ENCODE measurements at regions not wholly inside any gene's neighbourhood (a gene's known extent, or its start where the extent isn't known, plus 50 kb on each side); places are given as distances from the start of the nearest gene placed in this dataset.
"Not testable (repeated sequence)": the region's sequence is repeated elsewhere in the genome, so short reads cannot be mapped to it uniquely, and the experiment has no call there.

DNA sequence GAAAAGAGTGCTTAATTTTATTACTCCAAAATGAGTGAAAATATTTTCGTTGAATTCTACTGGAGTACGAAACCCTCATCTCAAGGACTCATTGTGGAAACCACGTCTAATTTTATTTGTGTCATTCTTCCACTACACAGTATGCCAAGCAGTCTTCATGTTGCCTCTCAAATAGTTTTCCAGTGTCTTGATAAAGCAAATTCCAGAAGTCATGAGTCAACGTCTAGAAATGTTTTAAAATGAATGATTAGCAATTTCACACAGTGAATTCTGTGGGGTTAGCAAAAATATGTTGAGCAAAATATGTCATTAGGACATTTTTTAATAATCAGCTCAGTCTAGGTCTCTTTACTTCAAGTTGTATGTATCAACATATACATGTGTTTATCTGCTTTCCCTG, 865.5 kb downstream of the DSC3 start:
- DNase-seq (ENCODE audit: low read depth in 2 of 2): peak in 1 of 2 experiments; percentile 0

DNA sequence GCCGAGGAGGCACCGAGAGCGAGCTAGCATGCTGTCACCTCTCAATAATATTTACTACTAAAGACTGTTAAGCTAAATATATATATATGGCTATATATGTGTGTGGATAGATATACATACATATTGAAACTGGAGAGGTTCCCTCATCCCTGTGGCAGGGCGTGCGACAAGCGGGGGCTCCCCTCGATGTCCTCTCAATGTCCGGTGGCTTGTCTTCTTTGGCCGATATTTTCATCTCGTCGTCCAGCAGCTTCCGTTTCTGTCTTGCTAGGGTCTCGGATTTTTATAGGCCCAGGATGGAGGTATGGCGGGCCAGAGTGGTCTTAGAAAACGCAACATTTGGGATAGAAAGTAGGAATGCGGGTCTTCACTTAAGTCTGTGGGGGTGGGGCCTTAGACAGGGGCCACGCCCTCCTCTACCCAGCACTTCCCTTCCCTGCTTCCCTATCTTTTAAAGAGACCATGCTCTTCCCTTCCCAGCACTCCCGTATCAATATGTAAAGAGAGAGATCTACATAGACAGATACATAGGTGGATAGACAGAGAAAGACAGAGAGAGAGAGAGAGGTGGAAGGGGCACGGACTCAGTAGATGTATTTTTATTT, 866.8 kb downstream of the DSC3 start:
- DNase-seq (ENCODE audit: low read depth in 2 of 2): no peak

DNA sequence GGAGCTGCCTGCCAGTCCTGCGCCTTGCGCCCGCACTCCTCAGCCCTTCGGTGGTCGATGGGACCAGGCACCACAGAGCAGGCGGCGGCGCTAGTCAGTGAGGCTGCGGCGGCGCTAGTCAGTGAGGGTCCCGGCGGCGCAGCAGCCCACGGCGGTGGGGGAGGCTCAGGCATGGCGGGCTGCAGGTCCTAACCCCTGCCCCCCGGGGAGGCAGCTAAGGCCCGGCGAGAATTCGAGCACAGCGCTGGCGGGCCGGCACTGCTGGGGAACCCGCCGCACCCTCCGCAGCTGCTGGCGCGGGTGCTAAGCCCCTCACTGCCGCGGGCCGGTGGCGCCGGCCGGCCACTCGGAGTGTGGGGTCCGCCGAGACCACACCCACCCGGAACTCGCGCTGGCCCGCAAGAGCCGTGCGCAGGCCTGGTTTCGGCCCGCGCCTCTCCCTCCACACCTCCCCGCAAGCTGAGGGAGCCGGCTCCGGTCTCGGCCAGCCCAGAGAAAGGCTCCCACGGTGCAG, 867.4 kb downstream of the DSC3 start:
- DNase-seq (ENCODE audit: low read depth in 2 of 2): no peak

DNA sequence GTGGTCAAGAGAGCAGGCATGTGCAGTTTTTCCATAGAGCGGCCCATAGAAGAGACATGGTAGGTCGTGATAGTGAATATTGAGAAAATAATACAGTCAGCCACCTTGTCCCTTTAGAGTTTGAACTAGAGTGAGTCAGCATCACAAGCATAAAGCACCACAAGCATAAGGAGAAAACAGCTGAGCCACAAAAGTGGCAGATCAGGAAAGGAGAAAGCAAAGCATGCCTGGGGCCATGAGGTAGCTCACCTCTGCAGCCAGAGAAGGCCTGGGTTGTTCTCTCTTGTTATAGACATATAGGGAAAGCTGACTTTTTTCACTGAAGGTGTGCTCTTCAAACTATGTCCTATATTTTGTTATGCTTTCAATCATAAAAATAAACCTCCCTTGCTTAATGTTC, 879.0 kb downstream of the DSC3 start:
- no peak for DNase-seq (ENCODE audit: low read depth in 2 of 2)

DNA sequence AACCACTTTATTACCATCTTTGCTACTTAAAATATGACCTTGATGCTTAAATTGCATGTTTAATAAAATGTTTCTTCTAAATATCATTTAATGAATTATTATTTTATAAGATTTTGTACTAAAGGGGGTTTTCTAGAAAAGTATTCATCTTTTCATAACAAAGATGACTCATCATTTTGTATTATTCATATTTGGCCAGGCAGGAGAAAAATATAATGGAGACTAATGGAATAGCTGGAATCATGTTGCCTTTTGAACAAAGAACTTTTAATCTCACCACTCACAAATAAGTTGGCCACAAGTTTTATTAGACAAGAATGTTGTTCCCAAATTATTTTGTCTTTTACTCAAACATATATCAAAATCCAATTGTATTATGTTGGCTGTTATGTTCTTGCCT, 882.4 kb downstream of the DSC3 start:
- DNase-seq (ENCODE audit: low read depth in 2 of 2): no peak

DNA sequence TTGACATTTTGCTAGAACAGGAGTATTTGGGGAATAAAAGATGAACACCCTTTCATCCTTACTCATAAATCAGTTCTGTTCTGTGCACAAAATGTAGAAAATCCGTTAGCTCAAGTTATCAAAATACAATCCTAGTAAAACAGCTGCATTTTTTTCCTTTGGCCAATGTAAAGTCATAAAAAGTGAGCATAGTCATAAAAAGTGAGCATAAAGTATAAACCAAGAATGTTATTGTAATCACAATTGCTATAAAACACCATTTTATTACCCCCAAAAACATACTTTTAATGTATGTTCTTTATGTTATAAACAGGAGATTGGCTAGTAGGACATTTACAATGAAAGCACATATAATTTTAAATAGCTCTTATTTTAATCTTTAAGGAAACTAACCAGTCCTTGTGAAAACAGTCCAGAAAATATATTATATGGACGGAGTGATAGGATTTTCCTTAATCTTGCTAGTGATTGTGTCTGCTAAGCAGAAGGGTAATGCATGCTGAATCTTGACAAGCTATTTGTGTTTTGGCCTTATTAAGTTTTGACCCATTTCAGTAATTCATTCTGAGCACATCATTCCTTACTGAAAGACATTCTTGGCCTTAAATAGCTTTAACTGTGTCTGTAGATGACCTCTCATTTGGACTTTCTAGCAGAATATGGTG, 891.8 kb downstream of the DSC3 start:
- no peak for DNase-seq (ENCODE audit: low read depth in 2 of 2)

DNA sequence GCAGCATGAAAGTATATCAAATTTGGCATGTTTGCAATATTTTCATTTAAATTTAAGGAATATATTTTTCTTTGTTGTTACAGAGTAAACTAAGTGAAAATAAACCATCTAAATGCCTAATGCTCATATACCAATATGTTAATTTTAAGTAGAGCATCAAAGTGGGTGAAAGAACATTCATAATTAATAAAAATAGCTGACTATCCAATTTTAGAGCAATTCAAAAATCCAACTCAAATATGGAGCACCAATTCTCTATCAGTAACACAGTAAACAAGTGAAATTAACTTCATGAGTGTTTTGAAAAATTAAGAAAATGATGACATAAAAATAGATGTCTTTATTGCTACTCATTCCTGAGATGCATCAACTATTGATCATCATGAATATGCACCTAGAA, 893.0 kb downstream of the DSC3 start:
- no peak for DNase-seq (ENCODE audit: low read depth in 2 of 2)

DNA sequence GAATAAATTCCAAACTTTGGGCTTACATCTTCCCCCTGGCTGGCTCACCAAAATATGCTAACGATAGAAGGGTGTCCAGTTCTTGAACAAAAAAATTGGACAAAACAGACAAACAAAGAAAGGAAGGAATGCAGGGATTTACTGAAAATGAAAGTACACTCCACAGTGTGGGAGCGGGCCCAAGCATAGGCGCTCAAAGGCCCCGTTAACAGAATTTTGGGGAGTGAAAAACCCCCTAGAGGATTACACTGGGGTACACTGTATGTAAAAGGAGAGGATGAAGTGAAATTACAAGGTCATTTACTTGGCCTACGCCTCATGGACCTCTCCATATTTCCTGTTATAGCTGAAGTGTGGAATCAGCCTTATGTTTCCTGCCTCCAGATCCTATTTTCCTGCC, 899.7 kb downstream of the DSC3 start:
- no peak for DNase-seq (ENCODE audit: low read depth in 2 of 2)

DNA sequence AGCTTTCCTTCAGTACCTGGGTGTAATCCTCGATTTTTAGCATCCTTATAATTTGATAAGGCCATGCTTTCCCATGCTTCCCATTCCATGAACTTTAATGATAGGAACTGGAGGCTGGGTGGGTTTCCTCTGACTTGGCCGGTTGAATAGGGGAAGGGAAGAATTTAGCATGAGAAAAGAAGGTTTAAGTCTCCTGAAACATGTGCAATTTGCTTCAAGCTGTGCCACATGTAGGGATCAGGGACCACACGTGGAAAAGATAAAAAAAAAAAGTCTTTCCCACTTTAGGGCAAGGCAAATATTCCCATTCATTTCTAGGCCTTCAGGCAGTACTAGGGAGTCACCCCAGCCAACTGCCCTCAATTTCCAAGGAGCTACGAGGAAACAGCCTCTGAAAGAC, 900.3 kb downstream of the DSC3 start:
- DNase-seq (ENCODE audit: low read depth in 2 of 2): no peak

DNA sequence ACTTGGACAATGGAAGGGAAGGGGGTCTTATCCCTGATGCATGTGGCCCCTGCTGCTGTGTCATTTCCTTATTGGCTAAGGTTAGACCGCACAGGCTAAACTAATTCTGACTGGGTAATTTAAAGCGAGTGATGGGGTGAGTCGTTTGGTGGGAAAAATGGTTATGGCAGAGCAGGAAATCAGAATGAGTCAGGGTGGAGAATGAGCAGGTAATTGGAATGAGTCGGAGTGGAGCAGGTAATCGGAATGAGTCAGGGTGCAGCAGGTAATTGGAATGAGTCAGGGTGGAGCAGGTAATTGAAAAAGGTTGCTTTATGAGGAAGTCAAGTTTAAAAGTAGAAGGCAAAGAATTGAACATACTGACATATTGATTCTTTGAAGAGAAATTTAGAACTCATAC, 901.0 kb downstream of the DSC3 start:
- DNase-seq (ENCODE audit: low read depth in 2 of 2): not testable (repeated sequence)

DNA sequence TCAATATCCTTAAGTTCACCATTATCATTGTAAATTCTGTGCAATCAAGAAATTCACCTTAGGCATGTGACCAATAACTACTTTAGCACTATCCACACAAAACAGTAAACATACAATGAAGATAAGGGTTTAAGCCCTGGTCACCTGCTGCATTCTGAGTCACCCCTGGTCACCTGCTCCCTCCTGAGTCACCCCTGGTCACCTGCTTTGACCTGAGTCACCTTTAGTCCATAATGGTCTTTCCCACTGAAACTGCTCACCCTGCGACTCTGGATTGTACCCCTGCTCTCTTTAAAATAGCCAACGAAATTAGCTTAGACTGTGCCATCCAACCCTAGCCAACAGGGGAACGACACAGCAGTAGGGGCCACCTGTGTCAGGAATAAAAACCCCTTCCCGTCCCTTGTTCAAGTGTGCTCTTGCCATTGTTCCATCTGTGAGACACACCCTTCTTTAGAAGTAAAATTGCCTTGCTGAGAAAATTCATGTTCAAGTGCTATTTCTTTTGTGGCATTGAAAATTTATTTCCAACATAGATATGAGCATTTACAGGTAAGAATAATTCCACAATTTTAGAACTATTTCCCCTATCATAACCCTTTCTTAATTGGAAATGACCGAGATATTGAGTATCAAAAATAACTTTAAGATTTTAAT, 902.8 kb downstream of the DSC3 start:
- DNase-seq (ENCODE audit: low read depth in 2 of 2): no peak

DNA sequence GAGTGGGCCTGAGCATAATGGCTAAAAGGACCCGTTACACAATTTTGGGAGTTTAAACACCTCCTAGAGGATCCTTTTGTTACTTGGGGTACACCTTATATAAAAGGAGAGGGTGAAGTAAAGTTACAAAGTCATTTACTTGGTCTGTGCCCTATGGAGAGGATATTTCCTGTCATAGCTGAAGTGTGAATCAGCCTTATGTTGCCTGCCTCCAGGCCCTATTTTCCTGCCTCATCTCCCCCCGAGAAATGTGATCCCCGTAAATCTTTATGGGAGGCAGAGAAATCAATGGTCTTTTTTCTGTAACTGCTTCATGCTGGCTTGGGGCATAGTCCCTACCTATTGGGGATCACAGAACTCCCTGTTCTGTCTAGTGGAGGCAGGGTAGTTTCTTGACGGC, 906.6 kb downstream of the DSC3 start:
- no peak for DNase-seq (ENCODE audit: low read depth in 2 of 2)

DNA sequence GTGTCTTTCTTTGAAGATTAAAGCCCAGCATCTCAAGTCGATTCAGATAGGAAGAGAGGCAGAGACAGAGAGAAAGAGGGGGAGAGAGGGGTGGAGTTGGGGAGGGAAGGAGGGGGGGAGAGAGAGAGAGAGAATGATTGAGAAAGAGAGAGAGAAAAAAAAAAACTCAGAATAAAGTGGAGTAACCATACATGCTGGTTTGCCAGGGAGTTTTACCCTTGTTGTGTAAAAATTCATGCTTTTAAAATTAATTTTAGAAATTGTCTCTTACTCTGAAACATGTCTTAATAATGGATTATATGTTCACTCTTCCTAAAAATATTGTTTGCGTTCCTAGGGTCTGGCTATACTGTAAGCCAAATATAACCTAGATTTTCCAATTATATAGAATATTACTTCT, 908.5 kb downstream of the DSC3 start:
- no peak for DNase-seq (ENCODE audit: low read depth in 2 of 2)

DNA sequence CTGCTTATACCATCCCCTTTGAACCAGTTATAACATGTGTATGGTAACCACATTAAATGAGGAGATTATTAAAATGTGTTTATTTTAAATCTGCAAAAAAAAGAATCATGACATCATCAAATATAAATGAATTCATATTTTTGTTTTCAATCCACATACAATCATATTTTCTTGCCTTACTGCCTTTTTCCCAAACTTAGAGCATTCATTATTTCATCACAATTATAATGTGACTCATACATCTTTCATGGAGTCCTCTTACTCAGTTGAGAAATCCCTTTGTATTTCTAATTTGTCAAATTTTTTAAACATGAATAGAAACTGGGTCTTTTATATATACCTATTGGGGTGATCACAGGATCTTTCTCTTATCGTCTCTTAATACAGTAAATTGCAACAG, 909.6 kb downstream of the DSC3 start:
- DNase-seq (ENCODE audit: low read depth in 2 of 2): no peak

DNA sequence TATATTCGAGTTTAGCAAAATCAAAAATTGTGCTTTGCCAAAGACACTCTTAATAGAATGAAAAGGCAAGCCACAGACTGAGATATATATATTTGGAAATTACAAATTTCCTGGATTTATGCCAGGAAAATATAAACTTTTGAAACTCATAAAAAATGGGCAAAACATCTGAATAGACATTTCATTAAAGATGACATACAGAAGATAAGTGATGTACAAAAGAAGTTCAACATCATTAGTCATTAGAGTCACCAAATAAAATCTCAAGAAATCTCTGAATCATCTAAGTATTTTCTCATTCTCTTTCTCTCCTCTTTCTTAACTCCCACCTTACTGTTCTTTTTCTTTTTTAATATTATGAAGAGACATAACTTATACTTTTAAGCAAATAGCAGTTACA, 921.1 kb downstream of the DSC3 start:
- DNase-seq (ENCODE audit: low read depth in 2 of 2): no peak

DNA sequence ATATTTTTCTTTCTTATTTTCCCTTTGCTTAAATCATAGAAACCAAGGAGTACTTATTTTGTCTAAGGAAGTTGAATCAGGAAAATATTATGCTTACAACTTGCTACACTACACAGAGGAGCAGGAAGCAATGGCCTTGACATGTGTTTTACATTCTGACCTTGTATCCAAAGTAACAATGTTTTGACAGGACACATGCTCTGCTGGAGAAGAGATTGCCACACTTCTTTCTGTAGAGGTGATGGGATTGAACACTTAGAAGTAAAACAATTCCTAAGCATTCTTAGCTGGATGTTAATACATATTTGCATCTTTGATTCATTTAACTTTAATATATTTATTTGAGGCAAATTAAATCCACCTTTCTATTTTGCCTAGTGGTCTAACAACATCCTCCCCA, 929.1 kb downstream of the DSC3 start:
- DNase-seq (ENCODE audit: low read depth in 2 of 2): no peak

DNA sequence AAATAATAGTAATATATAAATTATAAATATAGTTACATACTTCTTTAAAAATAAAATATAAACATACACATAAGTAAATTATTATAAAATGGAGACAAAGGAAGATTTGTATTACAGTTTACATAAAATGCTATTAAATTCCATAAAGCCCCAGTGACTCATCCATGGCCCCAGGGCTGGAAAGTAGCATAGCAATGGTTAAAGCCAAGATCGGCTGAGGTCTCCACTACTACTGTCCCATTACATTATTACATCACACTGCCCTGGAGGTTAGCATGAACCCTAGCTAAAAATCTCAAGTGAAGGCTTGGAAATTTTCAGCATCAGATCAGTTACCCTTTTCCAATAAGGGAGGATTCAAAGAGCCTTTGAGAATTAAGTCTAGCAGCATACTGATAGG, 936.2 kb downstream of the DSC3 start:
- no peak for DNase-seq (ENCODE audit: low read depth in 2 of 2)

DNA sequence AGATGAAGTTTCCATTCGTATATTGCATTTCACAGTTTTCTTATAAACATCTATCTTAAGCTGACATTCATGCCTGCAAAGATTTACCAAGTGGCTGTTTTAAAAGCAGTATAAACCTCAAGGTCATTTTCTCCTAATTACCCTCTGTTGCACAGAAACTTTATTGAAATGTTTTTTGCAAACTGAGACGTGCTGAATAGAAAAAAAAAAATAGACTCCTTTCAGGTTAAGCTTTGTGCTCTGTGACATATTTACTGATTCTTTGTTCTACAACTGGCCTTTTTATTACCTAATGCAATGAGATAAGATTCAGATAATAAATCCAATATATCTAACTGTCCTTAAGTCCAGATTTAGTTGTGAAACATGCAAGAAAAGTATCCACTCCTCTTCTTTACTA, 938.7 kb downstream of the DSC3 start:
- no peak for DNase-seq (ENCODE audit: low read depth in 2 of 2)

DNA sequence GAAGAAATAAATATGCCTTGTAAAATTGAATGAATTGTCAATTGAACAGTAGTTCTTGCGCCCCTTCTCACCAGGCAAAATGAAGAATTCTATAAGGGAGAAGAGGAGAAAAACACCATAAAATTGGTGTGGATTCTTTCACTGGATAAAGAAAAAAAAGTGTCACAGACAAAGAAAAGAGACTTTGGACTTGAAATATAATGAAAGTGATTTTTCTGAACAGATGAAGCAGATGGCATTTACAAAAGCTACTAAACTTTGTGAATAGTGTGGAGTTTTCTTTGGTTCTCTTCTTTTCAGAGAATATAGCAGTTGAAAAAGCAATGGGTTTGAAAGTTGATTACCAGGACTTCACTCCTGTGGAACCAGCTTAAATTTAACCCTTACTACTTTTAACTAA, 945.7 kb downstream of the DSC3 start:
- no peak for DNase-seq (ENCODE audit: low read depth in 2 of 2)

DNA sequence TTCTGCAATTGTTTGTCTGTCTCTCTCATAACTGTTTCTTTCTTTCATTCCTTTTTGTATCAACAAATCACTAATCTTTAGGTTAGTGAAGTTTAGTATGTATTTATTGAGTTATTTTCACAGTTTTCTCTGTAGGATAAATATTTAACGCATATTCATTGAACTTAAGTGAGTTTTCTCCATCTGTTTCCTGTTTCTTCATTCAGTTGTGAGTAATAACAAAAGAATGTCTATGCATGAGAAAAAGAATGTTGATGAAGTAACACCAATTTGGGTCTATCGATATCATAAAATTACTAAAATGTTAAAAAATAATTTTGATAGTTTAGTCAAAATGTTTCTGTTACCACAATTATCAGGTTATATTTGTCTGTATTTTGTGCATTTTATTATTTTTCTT, 948.0 kb downstream of the DSC3 start:
- peak; percentile 6 to 11 for DNase-seq (ENCODE audit: low read depth in 2 of 2)

DNA sequence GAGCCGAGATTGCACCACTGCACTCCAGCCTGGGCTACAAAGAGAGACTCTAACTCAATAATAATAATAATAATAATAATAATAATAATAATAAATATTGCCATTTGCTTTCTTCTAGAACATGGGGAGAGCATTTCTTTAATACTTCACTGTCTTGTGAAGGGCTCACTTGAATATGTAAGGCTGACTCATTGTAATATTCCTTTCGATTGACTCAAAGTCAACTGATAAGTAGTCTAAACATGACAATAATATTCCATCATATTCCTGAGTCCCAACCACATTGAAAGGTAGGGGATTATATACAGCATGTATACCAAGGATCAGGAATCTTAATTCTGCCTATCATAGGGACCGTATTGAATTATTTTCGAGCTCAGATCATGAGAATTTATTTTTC, 949.2 kb downstream of the DSC3 start:
- DNase-seq (ENCODE audit: low read depth in 2 of 2): no peak

DNA sequence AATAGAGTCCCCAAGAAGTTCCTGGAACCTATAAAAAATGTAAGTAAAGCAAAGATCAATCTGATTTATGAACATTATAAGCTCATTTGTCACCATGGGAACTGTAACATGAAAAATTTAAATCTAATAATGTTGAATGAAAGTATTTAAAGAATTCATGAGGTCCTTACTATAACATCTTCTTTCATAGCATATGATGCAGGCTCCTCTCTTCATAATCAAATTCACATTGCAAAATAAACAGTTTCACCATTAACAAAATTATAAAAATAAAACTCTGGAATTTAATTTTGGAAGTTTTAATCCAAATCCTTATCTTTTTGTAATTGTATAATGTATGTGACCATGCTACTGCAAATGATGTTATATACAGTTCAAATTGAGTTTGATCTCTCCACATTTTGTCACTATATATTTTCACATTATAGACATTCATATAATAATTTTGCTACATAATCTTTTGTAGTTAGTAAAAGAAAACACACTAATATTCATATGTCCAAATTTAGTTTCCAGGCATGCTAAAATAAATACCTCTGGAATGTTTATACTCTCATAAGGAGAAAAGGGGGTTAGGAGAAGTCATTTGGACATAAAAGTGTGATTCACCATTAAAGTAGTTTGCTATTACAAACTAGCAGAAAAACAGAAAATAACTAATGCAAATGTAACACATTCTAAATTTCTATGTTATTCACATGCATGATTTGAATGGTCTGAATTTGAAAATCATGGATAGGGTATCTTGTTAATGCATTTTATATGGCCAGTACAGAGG, 954.1 kb downstream of the DSC3 start:
- DNase-seq (ENCODE audit: low read depth in 2 of 2): no peak

DNA sequence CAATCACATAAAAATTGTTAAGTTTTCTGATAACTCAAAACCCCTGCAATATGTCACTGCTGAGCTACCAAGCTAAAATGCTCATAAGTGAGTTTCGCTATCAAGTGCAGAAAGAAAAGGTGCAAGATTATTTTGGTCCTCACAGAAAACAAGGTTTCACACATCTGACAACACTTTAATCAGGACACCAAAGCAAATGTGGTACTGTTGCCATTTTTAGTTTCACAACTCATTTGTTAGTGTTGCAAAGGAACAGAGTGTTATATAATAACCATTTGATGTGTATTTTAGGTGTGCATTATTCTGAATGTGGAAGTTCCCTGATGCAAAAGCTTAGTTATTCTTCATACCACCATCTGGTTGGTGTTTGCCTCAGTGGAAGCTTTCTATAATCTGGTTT, 956.2 kb downstream of the DSC3 start:
- DNase-seq (ENCODE audit: low read depth in 2 of 2): no peak

All from fibroblast of skin of left quadriceps (primary cell).